ENCODE measurements at regions not wholly inside any gene's neighbourhood (a gene's known extent, or its start where the extent isn't known, plus 50 kb on each side); places are given as distances from the start of the nearest gene placed in this dataset.
A peak's percentile ranks its signal among the peaks of the same experiment; 100 is the strongest.

DNA sequence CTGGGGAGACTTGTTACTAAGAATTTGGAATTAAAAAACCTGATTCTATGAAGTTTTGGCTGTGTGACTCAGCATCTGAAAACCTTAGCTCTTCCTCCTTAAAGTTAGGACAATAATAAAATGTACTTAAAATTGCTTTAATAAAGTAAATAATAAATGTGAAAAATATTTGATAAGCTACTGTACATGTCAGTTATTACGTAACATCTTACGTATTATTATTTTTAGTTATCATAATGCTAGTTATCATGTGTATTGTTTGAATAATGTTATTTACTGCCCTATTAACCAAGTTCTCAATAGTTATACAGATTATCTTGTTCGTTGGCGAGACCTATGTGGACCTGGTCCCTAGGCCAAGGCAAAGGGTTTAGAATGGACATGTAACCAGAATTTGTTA, 449.2 kb upstream of the ADGRL3 start:
- no peaks in the 10 kb centered on the region for H3K36me3 ChIP-seq (ENCODE audit: insufficient read depth, low read length)
- no peaks in the 10 kb centered on the region for H3K4me1 ChIP-seq (ENCODE audit: insufficient read depth, low read length, poor library complexity, severe bottlenecking)
- no peaks in the 10 kb centered on the region for H3K27me3 ChIP-seq (ENCODE audit: insufficient read depth, low read length, poor library complexity, severe bottlenecking)
- no peak overlapping the region for H3K9ac ChIP-seq (ENCODE audit: low read depth, low read length, poor library complexity, severe bottlenecking)
- H3K9me2 ChIP-seq (replicated peaks; ENCODE audit: low read depth, low read length), result no peaks in the 10 kb centered on the region
- no peaks in the 10 kb centered on the region for H3K79me2 ChIP-seq (ENCODE audit: insufficient read depth, low read length)
- no peak for TF ChIP-seq EZH2phosphoT487 (IDR thresholded peaks at IDR 0.05; ENCODE audit: borderline replicate concordance)
- TF ChIP-seq, protein P1, sequence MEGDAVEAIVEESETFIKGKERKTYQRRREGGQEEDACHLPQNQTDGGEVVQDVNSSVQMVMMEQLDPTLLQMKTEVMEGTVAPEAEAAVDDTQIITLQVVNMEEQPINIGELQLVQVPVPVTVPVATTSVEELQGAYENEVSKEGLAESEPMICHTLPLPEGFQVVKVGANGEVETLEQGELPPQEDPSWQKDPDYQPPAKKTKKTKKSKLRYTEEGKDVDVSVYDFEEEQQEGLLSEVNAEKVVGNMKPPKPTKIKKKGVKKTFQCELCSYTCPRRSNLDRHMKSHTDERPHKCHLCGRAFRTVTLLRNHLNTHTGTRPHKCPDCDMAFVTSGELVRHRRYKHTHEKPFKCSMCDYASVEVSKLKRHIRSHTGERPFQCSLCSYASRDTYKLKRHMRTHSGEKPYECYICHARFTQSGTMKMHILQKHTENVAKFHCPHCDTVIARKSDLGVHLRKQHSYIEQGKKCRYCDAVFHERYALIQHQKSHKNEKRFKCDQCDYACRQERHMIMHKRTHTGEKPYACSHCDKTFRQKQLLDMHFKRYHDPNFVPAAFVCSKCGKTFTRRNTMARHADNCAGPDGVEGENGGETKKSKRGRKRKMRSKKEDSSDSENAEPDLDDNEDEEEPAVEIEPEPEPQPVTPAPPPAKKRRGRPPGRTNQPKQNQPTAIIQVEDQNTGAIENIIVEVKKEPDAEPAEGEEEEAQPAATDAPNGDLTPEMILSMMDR (conservative IDR thresholded peaks at IDR 0.05; ENCODE audit: low read length), result no peak
- no peaks in the 10 kb centered on the region for H4K20me1 ChIP-seq (ENCODE audit: insufficient read depth, low read length, poor library complexity, severe bottlenecking)
- no peak overlapping the region for H3K4me2 ChIP-seq (ENCODE audit: low read depth, low read length, poor library complexity, severe bottlenecking)
- no peak overlapping the region for H3K4me3 ChIP-seq (ENCODE audit: low read length, poor library complexity, severe bottlenecking)
- H3K9me3 ChIP-seq (ENCODE audit: insufficient read depth, low read depth, low read length), result no peaks in the 10 kb centered on the region
- no peak overlapping the region for H2AFZ ChIP-seq (ENCODE audit: low read length)
- H3F3A ChIP-seq (ENCODE audit: low read depth), result no peaks in the 10 kb centered on the region

DNA sequence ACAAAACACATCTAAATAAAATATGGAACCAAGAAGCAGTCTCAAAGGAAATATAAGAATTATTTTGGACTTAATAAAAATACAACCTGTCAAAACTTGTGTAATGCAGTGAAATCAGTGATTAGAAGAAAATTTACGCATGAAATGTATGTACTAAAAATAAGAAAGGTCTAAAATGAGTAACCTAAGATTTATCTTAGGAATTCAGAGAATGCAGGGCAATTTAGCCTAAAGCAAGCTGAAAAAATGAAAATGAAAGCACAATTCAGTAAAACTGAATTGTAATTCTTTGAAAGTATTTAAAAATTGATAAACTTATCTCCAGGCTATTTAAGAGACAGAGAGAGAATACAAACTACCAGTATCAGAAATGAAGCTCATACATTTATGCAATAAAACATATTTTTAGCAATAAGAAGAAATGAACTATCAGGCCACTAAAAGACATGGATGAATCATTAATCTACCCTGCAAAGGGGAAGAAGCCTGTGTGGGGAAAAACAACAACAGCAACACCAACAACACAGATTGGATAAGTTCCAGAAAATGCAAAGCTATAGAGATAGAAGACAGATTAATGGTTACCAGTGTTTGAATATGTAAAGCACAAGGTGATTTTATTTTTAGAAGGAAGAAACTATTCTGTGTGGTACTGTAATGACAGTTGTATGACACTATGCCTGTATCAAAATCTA, 442.0 kb upstream of the ADGRL3 start:
- Histone ChIP-seq H3K27me3 (ENCODE audit: insufficient read depth, low read length, poor library complexity, severe bottlenecking) (no peaks in the 10 kb centered on the region), H3K9ac (ENCODE audit: low read depth, low read length, poor library complexity, severe bottlenecking) (no peak overlapping the region), H3K4me2 (ENCODE audit: low read depth, low read length, poor library complexity, severe bottlenecking) (no peak overlapping the region), H3F3A (ENCODE audit: low read depth) (no peaks in the 10 kb centered on the region), H3K4me3 (ENCODE audit: low read length, poor library complexity, severe bottlenecking) (no peak overlapping the region), H3K4me1 (ENCODE audit: insufficient read depth, low read length, poor library complexity, severe bottlenecking) (no peaks in the 10 kb centered on the region), H3K9me2 (replicated peaks; ENCODE audit: low read depth, low read length) (no peaks in the 10 kb centered on the region), H3K9me3 (ENCODE audit: insufficient read depth, low read depth, low read length) (no peaks in the 10 kb centered on the region), H3K79me2 (ENCODE audit: insufficient read depth, low read length) (no peaks in the 10 kb centered on the region), H2AFZ (ENCODE audit: low read length) (no peak overlapping the region), H4K20me1 (ENCODE audit: insufficient read depth, low read length, poor library complexity, severe bottlenecking) (no peaks in the 10 kb centered on the region), H3K36me3 (ENCODE audit: insufficient read depth, low read length) (no peaks in the 10 kb centered on the region)
- no peak for TF ChIP-seq EZH2phosphoT487 (IDR thresholded peaks at IDR 0.05; ENCODE audit: borderline replicate concordance)
- TF ChIP-seq, protein P1 (conservative IDR thresholded peaks at IDR 0.05; ENCODE audit: low read length), result no peak

DNA sequence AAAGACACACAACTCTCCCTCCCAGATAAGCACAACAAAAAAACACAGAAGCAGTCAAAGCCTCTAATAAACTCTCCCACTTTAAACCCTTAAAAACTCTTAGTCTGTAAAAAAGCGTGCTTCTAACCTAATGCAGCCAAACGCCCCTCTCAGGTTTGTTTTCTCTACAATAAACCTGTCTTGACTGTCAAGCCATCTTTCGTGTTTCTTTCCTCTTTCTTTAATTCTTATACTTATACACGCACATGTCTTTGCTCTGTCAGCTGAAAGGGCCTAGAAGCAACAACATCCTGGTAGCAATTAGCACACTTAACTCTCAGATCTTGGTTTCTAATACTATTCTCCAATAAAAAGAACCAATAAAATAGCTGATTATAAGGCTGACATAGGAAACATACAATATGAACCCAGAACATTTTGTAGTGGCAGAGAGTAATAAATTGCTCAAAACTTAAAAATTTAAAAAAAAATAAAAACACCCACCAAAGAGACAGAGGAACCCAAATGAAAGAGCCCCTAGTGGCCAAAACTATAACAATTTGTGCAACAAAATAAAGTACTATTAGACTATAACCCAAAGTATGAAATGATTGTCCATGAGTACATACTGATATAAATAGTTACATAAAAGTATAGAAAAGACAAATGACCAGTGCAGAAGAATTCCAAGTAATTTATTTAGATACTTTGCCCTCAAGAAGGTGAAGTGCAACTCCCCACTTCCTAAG, 440.4 kb upstream of the ADGRL3 start:
- Histone ChIP-seq H3K36me3 (ENCODE audit: insufficient read depth, low read length) (no peaks in the 10 kb centered on the region), H4K20me1 (ENCODE audit: insufficient read depth, low read length, poor library complexity, severe bottlenecking) (no peaks in the 10 kb centered on the region), H3F3A (ENCODE audit: low read depth) (no peaks in the 10 kb centered on the region), H3K4me1 (ENCODE audit: insufficient read depth, low read length, poor library complexity, severe bottlenecking) (no peaks in the 10 kb centered on the region), H3K4me3 (ENCODE audit: low read length, poor library complexity, severe bottlenecking) (no peak overlapping the region), H3K9me2 (replicated peaks; ENCODE audit: low read depth, low read length) (no peaks in the 10 kb centered on the region), H3K9me3 (ENCODE audit: insufficient read depth, low read depth, low read length) (no peaks in the 10 kb centered on the region), H3K27me3 (ENCODE audit: insufficient read depth, low read length, poor library complexity, severe bottlenecking) (no peaks in the 10 kb centered on the region), H2AFZ (ENCODE audit: low read length) (no peak overlapping the region), H3K79me2 (ENCODE audit: insufficient read depth, low read length) (no peaks in the 10 kb centered on the region), H3K4me2 (ENCODE audit: low read depth, low read length, poor library complexity, severe bottlenecking) (no peak overlapping the region), H3K9ac (ENCODE audit: low read depth, low read length, poor library complexity, severe bottlenecking) (no peak overlapping the region)
- TF ChIP-seq, protein P1 (conservative IDR thresholded peaks at IDR 0.05; ENCODE audit: low read length), result peak; percentile 35; the same call in 1 of the 2 replicates
- TF ChIP-seq EZH2phosphoT487 (IDR thresholded peaks at IDR 0.05; ENCODE audit: borderline replicate concordance), result no peak
